ENCODE measurements at regions not wholly inside any gene's neighbourhood (a gene's known extent, or its start where the extent isn't known, plus 50 kb on each side); places are given as distances from the start of the nearest gene placed in this dataset.

DNA sequence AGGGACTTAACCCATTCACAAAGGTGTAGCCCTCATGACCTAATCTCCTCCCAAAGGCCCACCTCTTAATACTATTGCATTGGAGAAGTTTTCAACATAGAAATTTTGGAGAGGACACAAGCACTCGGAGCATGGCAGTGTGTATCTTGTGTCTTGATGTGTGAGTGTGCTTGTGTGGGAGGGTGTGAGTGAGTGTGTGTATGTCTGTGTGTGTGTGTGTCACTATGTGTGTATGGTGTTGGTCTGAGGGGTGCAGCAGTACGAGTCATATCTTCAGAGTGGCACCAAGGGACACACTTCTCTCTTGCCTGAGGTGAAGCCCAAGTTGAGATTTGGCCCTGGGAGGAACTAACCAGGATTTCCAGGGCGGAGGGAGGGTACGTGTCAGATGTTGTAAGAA lies 73.7 kb downstream of the NAV1 start:
- no peak for DNase-seq

DNA sequence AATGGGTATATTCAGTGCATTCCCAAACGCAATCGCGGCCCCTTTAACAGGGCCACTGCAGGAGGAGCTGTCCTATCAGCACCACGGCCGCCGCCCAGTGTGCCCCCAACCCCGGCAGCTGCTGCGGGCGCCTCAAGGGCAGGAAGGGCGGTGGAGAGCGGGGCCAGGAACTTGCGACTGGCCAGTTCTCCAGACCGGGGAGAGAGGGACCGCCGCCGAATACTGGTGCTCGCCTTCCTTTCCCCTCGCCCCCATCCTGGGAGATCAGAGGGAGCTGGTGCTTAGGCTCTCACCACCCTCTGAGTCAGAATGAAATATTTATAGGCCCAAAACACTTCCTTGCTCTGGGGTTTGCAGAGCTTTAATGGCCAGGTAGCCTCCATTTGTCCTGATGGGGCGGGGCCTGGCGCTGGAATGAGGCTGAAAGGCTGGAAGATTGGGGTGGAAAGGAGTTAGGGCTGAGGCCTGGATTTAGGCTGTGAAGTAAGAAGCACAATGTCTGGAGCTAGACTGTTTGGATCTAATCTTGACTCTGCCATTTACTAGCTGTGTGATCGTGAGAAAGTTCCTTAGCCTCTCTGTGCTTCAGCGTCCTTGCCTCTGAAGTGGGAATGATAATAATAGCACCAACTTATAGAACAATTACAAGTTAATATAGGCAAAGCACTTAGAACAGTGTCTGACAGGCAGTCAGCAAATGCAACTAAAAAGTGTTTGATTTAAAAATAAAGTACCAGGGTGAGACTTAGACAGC lies 75.5 kb downstream of the NAV1 start:
- no peak for DNase-seq

DNA sequence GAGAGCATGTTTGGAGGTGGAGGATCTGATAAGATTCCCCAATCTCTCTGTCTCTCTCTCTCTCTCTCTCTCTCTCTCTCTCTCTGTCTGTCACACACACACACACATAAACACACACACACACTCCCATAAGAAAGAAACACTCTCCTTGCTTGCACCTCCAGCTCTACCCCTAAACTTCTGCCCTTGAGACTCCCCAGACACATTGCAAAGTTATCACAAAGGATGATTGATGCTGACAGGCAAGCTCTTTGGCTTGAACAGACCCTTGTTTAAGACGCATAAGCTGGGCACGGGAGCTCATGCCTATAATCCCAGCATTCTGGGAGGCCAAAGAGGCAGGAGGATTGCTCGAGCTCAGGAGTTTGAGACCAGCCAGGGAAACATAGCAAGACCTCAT lies 78.2 kb downstream of the NAV1 start:
- DNase-seq: no peak

DNA sequence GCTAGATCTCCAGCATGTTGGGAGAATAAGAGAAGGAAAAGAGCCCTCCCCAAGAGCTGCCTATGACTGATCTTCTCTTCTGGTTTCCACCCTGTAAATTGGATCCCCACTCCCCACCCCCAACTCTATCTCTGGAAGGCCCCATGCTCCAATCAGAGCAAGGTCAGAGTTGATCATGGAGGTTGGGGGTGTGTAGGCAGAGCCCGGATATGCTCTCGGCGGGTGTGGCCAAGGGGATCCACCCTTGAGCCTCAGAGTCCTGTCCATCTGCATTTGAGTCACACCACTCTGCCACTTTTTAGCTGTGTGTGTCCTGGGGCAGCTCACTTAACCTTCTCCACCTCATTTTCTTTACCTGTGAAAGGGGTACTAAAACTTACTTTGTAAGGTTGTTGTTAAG lies 79.5 kb downstream of the NAV1 start:
- DNase-seq: no peak

DNA sequence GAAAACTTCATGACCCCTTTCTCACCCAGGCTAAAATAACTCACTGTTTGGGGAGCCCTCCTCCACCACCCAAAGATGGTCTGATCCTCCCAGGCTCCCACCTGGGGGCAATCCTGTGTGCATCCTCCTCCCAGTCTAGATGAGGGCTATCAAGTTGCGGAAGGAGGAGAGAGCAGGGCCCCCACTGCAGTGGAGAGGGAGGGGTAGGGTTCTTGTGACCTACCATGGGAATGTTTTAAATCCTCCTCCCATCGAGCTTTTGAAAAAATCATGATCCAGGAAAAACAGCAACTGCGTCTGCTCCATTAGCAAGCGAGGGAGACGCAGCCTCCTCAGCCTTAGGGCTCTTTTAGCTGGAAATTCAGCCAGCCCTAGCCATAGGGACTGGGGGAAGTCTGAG lies 80.0 kb downstream of the NAV1 start:
- no peak for DNase-seq

DNA sequence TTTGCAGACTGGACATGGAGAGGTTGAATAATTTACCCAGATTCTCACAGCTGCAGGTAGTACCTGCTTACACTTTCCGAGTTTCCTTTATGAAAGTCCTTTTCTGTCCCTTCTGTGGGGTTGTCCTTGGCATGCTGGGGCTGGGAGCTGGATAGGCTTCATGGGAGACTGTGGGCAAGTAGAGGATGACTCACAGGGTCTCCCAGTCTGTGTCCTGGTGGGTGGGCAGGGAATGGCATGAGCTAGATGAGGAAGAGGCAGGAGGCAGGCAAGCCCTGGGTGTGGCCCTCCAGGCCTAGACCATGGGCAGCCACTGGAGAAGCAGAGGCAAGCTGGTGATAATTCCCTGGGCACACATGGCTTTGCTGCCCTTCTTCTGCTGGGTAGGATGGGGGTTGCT lies 80.6 kb downstream of the NAV1 start:
- no peak for DNase-seq

DNA sequence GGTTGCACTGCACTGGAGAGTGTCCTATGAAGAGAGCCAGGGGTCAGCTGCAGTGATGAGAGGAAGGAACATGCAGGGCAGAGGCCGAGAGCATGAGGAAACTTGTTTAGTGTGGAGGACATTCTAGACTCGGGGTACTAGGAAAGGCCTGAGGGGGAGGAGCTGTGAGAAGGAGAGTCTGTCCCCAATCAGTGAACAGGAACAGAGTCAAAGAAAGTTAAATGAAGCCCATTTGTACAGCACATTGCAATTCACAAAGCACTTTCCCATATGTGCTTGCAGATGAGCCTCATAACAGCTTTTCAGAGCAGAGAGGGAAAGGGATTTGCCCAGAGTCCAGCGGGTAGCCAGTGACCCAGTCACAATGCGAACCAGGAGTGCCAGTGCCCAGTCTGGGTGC lies 83.4 kb downstream of the NAV1 start:
- DNase-seq: no peak

DNA sequence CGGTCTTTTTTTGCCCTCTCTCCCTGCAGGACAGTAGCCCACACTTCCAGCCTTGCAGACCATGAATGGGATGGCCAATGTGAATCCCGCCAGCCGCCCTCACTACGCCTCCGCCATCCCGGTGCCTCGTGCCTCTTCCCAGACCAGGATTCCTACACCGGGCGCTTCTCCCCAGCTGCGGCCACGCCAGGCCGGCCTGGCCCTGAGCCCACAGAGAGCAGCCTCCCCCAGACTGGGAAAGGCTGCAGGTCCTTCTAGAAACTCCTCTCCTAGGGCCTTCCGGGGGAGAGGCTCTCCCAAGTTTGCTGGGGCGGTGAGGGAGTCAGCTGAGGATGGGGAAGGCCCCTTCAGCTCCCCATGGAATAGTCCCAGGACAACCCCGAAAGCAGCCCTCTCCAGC lies 83.9 kb downstream of the NAV1 start:
- DNase-seq: no peak

DNA sequence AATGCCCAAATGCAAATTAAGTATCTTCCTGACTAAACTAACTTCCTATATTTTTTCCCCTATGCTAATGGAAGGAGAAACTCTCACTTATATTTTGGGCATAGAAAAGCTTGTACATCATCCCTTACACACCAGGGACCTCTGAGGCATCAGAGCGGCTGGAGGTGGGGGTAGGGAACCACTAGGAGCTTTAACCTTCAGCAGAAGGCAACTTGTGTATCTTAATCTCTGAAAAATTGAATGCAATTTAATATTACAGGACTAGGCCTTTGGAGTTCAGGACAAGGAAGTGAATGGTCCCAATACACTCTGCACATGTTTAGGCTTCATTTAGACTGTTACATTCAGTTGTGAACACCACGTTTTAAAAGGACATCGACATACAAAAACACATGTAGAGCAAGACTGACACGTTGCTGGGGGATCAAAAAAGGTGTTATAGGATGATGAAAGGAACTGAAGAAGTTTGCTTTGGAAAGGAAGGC lies 85.9 kb downstream of the NAV1 start:
- DNase-seq: no peak

DNA sequence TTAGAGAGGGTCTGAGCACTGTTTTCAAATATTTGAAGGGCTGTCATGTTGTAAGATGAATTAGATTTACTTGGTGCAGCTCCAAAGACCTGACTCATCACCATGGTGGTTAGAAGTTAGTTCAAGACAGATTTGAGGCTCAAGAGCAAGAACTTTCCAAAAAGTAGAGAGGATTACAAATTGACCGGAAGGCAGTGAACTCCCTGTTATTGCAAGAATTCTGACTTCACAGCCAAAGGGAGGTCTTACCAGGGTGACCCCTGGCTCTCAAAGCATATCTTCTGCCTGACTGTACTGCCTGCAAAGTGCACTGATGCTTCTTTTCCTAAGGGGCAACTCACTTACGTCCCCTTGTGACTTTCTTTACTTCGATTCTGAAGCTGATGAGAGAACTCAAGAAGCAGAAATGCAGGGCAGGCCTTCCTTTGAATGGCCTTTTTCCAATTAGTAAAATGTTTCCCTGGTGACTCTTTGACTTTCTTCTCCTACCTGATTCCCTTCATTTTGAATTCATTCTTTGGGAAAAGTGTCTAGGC lies 86.4 kb downstream of the NAV1 start:
- DNase-seq: no peak

DNA sequence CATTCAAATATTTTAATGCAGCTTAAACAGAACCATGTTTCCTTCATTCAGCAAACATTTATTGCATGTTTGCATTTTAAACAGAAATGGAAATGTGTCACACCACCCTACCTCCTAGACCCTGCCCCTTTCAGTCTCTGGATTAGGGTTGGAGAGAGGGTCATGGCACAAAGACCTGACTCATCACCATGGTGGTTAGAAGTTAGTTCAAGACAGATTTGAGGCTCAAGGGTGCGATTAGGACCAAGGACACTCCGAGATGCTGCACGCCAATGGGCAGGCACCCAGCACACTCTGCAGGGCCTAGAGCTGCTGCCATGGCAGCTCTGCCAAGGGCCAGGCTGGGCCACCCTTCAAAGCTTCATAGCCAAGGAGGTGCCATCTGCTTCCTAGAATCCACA lies 86.9 kb downstream of the NAV1 start:
- DNase-seq: no peak

DNA sequence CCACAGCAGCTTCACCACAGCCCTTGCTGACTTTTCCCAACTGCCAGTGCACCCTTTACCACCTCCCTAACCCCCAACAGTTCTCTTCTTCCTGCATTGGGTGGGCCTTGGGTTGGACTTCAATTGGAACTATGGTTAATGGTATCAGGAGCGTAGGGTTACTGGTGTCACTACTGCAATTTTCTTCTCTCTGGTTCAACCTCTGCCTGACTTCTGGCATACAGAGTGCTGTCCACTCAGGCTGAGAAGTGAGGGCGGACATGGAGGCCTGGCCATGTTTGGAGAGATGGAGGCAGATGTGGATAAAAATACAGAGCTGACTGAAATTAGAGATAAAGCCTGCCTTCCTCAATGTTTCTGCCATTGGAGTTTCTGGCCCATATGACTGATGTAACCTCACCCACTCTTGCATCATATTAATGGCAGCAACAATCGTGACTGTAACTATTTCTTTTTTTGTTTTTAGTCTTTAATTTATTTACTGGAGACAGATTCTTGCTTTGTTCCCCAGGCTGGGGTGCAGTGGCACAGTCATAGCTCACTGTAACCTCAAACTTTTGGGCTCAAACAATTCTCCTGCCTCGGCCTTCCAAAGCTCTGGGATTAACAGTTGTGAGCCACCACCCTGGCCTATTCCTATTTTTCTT lies 87.8 kb downstream of the NAV1 start:
- no peak for DNase-seq

DNA sequence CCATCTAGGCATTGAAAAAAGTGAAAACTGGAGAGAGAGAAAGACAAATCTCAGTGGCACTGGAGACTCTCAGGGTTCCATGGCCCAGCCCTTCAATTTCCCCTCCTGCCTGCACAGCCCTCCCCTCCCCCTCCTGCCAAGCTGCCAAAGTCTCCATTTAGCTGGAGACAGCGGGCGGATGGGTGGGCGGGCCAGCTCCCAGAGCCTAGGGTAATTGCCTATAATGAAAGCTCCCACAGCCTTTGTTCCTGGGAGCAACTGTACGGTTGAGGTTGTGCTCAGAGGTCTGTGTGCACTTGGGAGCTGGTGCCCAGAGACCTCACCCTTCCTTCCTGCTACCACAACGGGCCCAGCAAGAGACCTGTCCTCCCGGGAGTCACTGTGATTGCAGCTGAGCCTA lies 89.6 kb downstream of the NAV1 start:
- no peak for DNase-seq

DNA sequence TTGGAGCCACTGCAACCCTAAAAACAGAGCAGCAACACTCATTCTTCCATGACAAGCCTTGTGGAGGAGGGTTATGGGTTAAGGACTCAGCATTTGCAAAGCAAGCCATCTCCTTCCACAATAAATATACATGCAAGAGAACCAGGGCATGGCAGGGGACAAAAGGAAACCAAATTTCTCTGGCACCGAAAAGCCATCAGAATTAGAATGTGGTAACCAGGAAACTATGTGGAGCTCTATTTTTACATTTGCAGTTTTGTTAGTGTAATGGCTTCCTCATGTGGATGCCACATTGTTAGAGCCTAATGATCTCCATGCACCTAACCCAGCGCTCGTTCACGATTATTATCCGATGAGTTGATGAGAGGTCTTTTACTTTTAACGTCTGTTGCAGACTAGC lies 91.7 kb downstream of the NAV1 start:
- no peak for DNase-seq

DNA sequence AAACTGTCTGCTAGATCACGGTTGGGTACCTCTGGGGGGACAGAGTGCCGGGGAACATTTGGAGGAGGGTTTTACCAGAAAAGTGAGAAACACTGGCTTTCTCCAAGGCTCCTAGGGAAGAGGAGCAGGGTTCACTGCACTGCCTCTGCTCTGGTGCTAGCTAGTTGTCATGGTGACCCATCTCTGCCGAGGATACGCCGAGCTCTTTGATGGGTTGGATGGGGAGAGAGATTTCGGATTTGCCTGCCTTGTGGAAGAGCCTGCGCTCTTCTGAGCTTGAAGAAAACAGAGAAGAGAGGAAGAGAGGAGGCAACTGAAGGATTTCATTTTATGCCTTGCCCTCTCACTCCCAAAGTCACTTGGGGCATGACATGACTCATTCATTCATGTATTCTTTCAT lies 92.1 kb downstream of the NAV1 start:
- no peak for DNase-seq

DNA sequence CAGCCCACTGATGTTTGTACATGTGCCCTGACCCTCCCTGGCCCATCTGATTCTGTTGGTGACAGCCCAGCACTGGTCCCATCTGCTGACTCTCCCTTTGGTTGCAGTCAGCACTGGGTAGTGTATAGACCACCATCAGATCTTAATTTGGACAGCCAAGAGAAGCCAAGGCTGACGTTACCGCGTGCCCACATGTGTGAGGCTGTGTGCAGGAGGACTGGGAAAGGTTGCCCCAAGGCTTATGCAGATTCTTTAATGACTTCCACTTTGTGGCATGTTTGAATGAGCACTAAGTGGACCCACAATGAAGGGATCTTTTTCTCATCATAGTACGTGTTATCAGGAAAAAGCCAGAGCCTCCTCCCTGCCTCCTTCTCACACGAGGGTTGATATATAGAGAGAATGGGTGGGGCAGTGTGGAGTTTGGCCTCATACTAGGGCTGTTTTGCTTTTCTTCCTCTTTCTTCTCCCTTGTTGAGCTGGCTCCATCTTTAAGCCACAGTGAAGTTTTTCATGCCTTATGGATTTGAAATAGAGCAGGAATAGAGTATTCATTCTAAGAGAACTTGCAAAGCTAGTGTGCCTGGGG lies 93.5 kb downstream of the NAV1 start:
- DNase-seq: no peak

DNA sequence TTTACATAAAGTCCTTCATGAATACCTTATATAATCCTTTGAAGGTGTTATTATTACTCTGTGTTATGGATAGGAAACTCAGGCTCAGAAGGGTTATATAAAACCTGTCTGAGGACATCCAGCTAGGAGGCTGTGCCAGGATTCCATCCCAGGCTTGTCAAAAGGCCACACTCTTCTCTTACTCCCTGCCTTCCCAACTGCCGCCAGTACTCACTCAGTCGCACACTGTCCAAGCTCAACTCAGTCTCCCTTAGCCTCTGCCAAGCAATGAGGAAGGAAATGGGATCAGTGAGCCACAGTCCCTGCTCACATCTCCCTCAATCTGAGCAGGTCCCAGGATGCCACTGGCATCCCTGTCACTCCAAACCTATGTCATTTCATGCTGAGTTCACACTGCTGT lies 94.4 kb downstream of the NAV1 start:
- DNase-seq: no peak

DNA sequence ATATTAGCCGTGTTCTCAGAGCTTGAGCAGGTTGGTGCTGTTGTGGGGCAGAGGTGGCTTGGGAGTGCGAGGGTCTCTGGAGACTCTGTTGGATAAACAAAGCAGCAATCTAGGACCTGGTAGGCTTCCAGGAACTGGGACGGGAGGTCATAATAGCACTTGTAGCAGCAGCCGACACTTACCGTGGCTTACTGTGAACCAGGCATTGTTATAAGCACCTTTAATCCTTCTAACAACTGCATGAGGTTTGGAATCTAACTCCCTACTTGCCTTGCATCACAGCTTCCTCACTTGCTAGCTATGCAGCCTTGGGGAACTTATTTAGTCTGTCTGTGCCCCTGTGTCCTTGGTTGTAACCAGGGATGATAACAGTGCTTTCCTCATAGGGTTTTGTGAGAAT lies 94.9 kb downstream of the NAV1 start:
- no peak for DNase-seq

DNA sequence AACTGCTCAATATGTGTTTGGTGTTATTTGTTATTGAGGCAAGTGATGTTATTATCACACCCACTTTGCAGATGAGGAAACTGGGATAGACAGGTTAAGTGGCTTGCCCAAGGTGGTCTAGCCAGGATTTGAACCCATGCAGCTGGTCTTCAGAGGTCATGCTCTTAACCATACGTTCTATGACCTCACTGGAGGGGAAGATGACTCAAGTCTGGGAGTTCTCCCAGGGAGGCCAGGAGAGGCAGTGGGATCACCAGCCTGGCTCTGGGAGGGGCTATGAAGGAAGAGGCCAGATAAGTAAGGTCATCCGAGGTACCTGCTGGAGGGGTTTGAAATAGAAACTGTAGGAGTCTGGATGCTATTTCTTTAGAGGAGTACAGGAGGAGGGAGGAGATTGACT lies 95.3 kb downstream of the NAV1 start:
- DNase-seq: no peak

DNA sequence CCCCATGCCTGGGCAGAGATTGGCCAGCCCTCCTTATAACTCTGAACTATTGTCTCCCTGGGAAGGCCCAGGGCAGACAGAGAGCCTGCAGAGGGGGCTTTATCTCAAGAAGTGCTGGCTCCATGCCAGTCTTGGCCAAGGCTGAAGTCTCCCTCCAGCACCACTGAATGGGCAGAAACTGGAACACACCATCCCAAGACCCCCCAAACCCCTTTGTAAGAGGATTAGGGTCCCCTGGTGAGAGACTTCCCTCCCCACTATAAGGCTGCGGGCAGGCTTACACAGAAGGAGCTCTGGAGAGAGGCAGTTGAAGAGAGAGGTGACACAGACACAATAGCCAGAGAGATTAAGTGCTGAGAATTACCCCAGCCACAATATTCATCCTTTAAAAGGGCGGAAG lies 97.2 kb downstream of the NAV1 start:
- no peak for DNase-seq

DNA sequence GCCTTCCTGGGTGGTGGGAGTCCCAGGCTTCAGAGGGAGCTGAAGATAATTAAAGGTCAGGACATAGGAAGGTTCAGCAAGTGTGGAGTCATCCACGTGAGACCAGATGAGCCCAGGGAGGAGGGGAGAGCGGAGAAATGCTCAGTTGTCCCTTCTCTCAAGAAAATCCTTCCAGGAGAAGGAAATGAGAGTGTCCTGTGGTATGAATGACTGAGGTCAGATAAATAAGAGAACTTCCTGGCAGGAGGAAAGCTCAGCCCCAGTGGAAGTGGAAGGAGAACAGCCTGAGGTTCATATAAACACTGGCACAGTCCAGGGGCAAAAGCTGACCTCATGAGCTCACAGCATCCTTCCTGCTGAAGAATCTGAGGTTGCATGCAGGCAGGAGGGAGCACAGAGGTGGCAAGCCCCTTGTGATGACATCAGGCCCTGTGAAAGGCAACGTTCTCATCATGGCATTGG lies 97.6 kb downstream of the NAV1 start:
- no peak for DNase-seq

DNA sequence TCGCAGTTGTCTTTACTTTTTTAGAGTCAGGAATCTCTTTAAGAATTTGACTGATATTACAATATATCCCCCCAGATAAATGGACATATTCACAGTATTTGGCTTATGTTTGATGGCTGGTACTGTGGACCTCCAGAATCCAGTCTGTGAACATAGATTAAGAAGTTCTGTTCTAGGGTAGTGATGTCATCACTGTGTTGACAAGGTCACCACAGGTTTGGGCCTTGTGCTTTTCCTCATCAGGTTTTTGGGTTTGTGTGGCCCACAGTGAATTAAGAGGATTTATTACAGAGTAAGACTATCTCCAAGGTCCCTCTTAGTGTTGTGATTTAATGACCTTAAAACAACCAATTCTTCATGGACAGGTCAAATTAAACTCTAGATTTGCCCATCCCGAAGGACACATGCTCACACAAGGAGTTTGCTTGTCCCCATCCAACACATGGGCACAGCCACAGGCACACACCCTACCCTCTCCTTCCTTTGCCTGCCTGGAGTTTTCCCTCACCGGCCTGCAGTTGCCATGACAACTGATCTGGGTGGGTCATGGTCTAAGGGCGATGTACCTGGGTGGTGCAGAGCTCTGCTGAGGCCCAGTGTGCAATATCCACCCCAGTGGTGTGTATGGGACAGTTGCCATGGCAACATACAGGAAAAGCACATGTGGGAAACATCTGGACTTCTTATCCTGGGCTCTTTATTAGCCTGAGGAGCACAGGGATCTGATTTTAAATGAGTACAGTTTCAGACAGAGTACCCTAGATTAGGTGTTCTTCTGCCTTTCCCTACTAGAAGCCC lies 98.6 kb downstream of the NAV1 start:
- no peak for DNase-seq

DNA sequence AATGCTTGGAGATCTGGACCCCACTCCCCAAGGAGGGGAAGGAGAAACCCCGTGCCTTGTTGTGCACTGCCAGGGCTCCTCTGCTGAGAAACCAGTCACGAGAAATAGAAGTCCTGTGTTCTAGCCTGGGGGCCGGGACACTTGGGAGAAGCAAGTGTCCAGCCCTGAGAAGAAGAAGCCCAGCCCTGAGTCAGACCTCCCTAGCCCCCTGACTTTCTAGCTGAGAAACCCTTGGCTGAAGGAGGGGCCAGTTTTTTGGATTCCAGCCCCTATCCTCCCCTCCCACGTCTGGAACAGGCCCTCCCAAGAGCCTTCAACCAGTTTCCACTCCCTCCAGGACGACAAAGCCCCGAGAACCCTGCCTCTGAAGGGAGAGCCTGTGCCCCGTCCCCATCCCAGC lies 100.5 kb downstream of the NAV1 start:
- no peak for DNase-seq

All from activated T-cell treated with anti-CD3 and anti-CD28 coated beads, Interleukin-2, amount 50 U/mL, for 1 hour (primary cell).